ENCODE measurements at regions not wholly inside any gene's neighbourhood (a gene's known extent, or its start where the extent isn't known, plus 50 kb on each side); places are given as distances from the start of the nearest gene placed in this dataset.

- TF ChIP-seq DNMT1 (IDR thresholded peaks at IDR 0.05) (no peak), CTCF (IDR thresholded peaks at IDR 0.05 in 2 of 3, conservative IDR thresholded peaks at IDR 0.05 in 1 of 3; ENCODE audit: insufficient read depth in 2 of 3, low read depth in 1 of 3, low read length in 3 of 3) (no peak), USF1 (CRISPR knock-in tag; IDR thresholded peaks at IDR 0.05) (no peak), ETS1 (conservative IDR thresholded peaks at IDR 0.05; ENCODE audit: control insufficient read depth, low read depth, low read length) (no peak), IRF9 (tag; IDR thresholded peaks at IDR 0.05) (no peak)
These were observed 396.3 kb upstream of the EYS start for GRCh38 chr6:66103354-66103753.

Data from K562 (cell line).